Kidney (tissue), 13 donors: ENCODE measurements at regions not wholly inside any gene's neighbourhood (a gene's known extent, or its start where the extent isn't known, plus 50 kb on each side); places are given as distances from the start of the nearest gene placed in this dataset.
A peak's percentile ranks its signal among the peaks of the same experiment; 100 is the strongest.

Source experiments
- DNase-seq, 5 donors: peaks; one replicate each; pipeline ENCODE4 v3.0.0-alpha.2; 2013 to 2020
- FAIRE-seq: peaks from 2 replicates; lab custom pipeline; 2012; peaks lifted over from hg19 to GRCh38; lab: Jason Lieb, UNC
- H3K27ac ChIP-seq, 2 donors: one replicate each; pipeline ENCODE4 v1.7.0; 2013; ENCODE audit warnings: low read depth in 2 of 2, low read length in 2 of 2, inconsistent platforms in 1 of 2
- H3K27me3 ChIP-seq: one replicate; pipeline ENCODE4 v1.7.1; 2013; ENCODE audit warnings: low read length, inconsistent platforms; ENCODE audit not compliant: control insufficient read depth, insufficient read depth
- H3K36me3 ChIP-seq, 3 donors: one replicate each; pipeline versions ENCODE4 v1.7.0 to v1.7.1; 2013; ENCODE audit warnings: low read length in 3 of 3, control low read depth in 1 of 3, inconsistent platforms in 1 of 3; ENCODE audit not compliant: insufficient read depth in 3 of 3, control insufficient read depth in 2 of 3
- H3K4me1 ChIP-seq, 3 donors: one replicate each; pipeline versions ENCODE4 v1.7.0 to v1.7.1; 2013; ENCODE audit warnings: low read length in 3 of 3, inconsistent platforms in 1 of 3, low read depth in 1 of 3; ENCODE audit not compliant: control insufficient read depth in 2 of 3, insufficient read depth in 2 of 3
- H3K4me3 ChIP-seq, 3 donors: one replicate each; pipeline versions ENCODE4 v1.7.0 to v1.8.1; 2013; ENCODE audit warnings: low read length in 3 of 3, control low read depth in 1 of 3, inconsistent platforms in 1 of 3
- H3K9ac ChIP-seq, 3 donors: one replicate each; pipeline versions ENCODE4 v1.7.0 to v1.7.1; 2013; ENCODE audit warnings: low read length in 3 of 3, control low read depth in 1 of 3, inconsistent platforms in 1 of 3
- H3K9me3 ChIP-seq, 3 donors: one replicate each; pipeline versions ENCODE4 v1.7.0 to v1.7.1; 2013; ENCODE audit warnings: low read length in 3 of 3, control low read depth in 1 of 3, inconsistent platforms in 1 of 3; ENCODE audit not compliant: control insufficient read depth in 2 of 3, insufficient read depth in 1 of 3
- intact Hi-C: fragments of 100-400 bp; cut with DNase I; formaldehyde crosslinking; loops from one replicate; pipeline ENCODE4 v1.11.1; 2022
- TF ChIP-seq, protein P1 (sequence below): IDR thresholded peaks from 3 replicates; pipeline ENCODE4 v1.5.1; 2012; ENCODE audit warnings: mild to moderate bottlenecking, moderate library complexity, borderline replicate concordance; ENCODE audit not compliant: insufficient read depth; ENCODE audit errors: extremely low read depth
- donor health status: control.
- donor health status: control.
- donor health status: control.
- donor health status: control.
- donor health status: control.
- donor health status: DM: yes; HTN: yes; CAD: no.
- donor health status: Normal renal cell carcinoma (clear cell type).

GRCh38 chr9:28209130-28209529 is 635.8 kb upstream of the C9orf72 start:
- DNase-seq (no peak), FAIRE-seq (peak; percentile 25)
- H3K36me3 ChIP-seq: no peaks in the 10 kb centered on the region
- TF ChIP-seq, protein P1, sequence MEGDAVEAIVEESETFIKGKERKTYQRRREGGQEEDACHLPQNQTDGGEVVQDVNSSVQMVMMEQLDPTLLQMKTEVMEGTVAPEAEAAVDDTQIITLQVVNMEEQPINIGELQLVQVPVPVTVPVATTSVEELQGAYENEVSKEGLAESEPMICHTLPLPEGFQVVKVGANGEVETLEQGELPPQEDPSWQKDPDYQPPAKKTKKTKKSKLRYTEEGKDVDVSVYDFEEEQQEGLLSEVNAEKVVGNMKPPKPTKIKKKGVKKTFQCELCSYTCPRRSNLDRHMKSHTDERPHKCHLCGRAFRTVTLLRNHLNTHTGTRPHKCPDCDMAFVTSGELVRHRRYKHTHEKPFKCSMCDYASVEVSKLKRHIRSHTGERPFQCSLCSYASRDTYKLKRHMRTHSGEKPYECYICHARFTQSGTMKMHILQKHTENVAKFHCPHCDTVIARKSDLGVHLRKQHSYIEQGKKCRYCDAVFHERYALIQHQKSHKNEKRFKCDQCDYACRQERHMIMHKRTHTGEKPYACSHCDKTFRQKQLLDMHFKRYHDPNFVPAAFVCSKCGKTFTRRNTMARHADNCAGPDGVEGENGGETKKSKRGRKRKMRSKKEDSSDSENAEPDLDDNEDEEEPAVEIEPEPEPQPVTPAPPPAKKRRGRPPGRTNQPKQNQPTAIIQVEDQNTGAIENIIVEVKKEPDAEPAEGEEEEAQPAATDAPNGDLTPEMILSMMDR: no peak
- no peak overlapping the region for H3K27ac ChIP-seq
- H3K9ac ChIP-seq: no peak overlapping the region
- H3K4me3 ChIP-seq: no peak overlapping the region
- H3K9me3 ChIP-seq: no peaks in the 10 kb centered on the region
- H3K4me1 ChIP-seq: no peaks in the 10 kb centered on the region
- intact Hi-C loops: no loop called here
- H3K27me3 ChIP-seq: no peaks in the 10 kb centered on the region

DNA sequence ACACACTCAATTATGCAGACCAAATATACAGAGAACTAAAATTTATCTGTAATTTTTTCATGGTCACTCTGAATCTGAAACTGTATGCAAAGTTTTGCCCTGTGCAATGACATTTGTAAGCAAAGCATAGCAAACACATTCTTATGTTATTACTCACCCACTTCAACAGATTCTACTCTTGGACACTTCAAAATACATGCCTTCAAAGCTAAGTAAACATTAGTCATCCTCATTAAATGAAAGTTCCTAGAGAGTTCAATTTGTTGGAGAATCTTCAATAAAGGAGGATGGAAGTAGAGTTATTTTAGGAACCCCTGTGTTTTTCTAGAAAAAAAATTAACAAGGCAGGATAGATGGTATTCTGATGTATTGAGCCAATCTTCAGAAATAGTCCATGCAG is 639.7 kb upstream of the C9orf72 start:
- peak in 2 of 5 donors; percentile 29 to 34 for DNase-seq
- Histone ChIP-seq H3K9ac (no peak overlapping the region), H3K9me3 (no peaks in the 10 kb centered on the region), H3K4me3 (no peak overlapping the region), H3K36me3 (no peaks in the 10 kb centered on the region), H3K4me1 (no peaks in the 10 kb centered on the region), H3K27me3 (no peaks in the 10 kb centered on the region), H3K27ac (no peak overlapping the region)
- intact Hi-C loops: no loop called here
- FAIRE-seq: no peak
- TF ChIP-seq, protein P1: no peak

DNA sequence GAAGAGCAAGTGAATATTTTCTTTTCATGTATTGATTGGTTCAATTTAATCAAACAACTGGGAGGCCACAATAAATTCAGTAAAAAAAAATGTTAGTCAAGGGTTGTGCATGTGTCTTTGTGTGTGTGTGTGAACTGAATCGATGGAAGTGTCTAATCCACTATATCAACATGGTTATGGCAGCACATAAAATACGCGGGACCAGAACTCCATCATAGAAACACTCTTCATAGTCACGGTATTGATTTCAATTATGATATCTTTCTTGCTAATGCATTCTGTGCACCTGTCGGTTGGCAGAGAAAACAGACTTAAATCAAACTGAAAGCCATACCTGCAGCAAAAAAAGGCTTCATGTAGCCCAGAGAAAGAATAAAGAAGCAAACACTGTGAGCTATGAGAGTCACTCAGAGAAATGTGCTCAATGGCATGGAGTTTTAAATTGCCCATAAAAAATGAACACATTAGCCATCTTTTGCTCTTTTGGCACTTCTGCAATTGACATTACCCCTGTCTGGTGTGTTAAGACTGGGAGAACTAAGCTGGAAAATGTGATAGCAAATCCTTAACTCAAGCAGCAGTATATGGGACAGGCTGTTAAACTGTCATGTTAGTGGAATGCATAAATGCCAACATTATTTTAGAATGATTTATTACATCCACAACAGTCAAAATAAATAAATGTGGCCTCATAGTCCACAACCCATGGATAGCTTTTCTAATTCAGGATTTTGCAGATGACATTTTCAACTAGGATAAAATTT is 642.4 kb upstream of the C9orf72 start:
- no peaks in the 10 kb centered on the region for H3K27me3 ChIP-seq
- peak in 2 of 5 donors; percentile 11 to 19 for DNase-seq
- H3K4me1 ChIP-seq: no peaks in the 10 kb centered on the region
- no peak overlapping the region for H3K4me3 ChIP-seq
- FAIRE-seq: no peak
- H3K36me3 ChIP-seq: no peaks in the 10 kb centered on the region
- intact Hi-C loops: no loop called here
- H3K9me3 ChIP-seq: no peaks in the 10 kb centered on the region
- H3K27ac ChIP-seq: no peak overlapping the region
- TF ChIP-seq, protein P1: no peak
- no peak overlapping the region for H3K9ac ChIP-seq
